ENCODE measurements at regions not wholly inside any gene's neighbourhood (a gene's known extent, or its start where the extent isn't known, plus 50 kb on each side); places are given as distances from the start of the nearest gene placed in this dataset.

DNA sequence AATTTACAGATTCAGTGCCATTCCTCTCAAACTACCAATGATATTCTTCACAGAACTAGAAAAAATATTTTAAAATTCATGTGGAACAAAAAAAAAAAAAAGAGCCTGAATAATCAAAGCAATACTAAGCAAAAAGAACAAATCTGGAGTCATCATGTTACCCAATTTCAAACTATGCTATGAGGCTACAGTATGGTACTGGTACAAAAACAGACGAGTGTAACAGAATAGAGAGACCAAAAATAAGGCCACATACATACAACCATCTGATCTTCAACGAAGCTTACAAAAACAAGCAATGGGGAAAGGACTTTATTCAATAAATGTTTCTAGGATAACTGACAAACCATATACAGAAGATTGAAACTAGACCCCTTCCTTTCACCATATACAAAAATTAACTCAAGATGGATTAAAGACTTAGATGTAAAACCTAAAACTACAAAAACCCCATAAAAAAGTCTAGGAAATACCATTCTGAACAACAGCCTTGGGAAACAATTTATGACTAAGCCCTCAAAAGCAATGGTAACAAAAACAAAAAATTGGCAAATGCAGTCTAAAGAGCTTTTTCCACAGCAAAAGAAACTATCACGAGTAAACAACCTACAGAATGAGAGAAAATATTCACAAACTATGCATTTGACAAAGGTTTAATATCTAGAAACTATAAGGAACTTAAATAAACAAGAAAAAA, 207.7 kb downstream of the PTN start:
- TF ChIP-seq POLR2A (IDR thresholded peaks at IDR 0.05; ENCODE audit: low read length) = no peak
- TF ChIP-seq GATA1 (IDR thresholded peaks at IDR 0.05; ENCODE audit: low read depth, low read length) = no peak

All from erythroblast (primary cell).